GM12874 (cell line): ENCODE measurements at regions not wholly inside any gene's neighbourhood (a gene's known extent, or its start where the extent isn't known, plus 50 kb on each side); places are given as distances from the start of the nearest gene placed in this dataset.

Experiments used
- CTCF ChIP-seq: IDR thresholded peaks from 2 replicates; pipeline ENCODE4 v1.5.1; 2011; ENCODE audit warnings: low read depth, mild to moderate bottlenecking, control low read depth, low read length, moderate library complexity; ENCODE audit not compliant: insufficient read depth

GRCh38 chr6:20263059-20263458 is 50.8 kb upstream of the MBOAT1 start:
- TF ChIP-seq CTCF = no peak

GRCh38 chr6:20265842-20266241 is 53.6 kb upstream of the MBOAT1 start:
- TF ChIP-seq CTCF = no peak

GRCh38 chr6:20266851-20267608 is 54.8 kb upstream of the MBOAT1 start:
- no peak for TF ChIP-seq CTCF

- TF ChIP-seq CTCF = no peak
Observed at GRCh38 chr6:20269181-20269580, 56.9 kb upstream of the MBOAT1 start.

- TF ChIP-seq CTCF = no peak
Observed at GRCh38 chr6:20271818-20272217, 59.5 kb upstream of the MBOAT1 start.

GRCh38 chr6:20274137-20274536 is 61.9 kb upstream of the MBOAT1 start:
- TF ChIP-seq CTCF = no peak

GRCh38 chr6:20279051-20279450 is 66.8 kb upstream of the MBOAT1 start:
- no peak for TF ChIP-seq CTCF
